Colon (tissue), 2 donors: ENCODE measurements at regions not wholly inside any gene's neighbourhood (a gene's known extent, or its start where the extent isn't known, plus 50 kb on each side); places are given as distances from the start of the nearest gene placed in this dataset.
"Not testable (repeated sequence)": the region's sequence is repeated elsewhere in the genome, so short reads cannot be mapped to it uniquely, and the experiment has no call there.

Experiments
- FAIRE-seq: peaks from 2 replicates; lab custom pipeline; 2012; peaks lifted over from hg19 to GRCh38; lab: Jason Lieb, UNC
- donor health status: control.
- donor health status: control.

DNA sequence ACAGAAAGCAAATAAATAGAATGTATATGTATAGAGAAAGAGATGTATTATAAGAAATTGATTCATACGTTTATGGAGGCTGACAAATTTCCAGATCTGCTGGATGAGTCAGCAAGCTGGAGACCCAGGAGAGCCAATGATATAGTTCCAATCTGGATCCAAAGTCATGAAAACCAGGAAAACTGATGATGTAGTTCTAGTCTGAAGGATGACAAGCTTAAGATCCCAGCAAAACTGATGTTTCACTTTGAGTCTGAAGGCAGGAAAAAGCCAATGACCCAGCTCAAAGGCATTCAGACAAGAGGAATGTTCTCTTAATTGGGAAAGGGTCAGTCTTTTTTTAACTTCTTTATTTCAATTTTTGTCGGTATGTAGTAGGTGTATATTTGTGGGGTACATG, 102.6 kb downstream of the LHFPL1 start:
- FAIRE-seq = no peak

DNA sequence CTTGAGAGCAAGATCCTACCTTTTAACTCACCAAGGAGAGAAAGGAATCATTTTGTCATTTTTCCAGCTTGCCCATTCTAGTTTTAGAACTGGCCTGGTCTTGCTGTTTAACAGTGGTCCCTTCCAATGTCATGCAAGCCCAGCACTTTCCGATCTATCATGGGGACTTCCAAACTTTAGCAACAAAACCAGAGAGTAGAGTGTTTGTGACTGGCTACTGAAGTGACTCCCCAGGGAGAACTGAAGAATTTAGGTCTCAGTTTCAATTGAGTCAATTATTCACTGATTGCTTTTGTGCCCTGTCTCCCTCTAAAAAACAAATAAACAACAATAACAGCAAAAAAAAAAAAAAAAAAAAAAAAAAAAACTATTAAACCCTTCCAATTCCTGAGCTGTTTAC, 108.3 kb downstream of the LHFPL1 start:
- FAIRE-seq = no peak

DNA sequence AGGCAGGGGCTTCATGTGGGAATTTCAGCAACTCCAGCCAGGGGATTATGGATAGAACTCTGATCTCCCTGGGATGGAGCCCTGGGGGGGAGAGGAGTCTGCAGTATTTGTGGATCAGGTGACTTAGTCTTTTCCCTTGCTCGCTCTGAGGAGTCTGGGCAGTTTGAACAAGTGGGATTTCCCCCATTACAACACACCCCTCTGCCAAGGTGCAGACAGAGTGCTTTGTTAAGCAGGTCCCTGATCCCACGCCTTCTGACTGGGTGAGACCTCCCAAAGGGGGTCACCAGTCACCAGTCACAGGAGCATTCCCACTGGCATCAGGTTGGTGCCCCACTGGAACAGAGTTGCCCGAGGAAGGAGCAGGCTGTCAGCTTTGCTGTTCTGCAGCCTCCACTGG, 123.9 kb downstream of the LHFPL1 start:
- FAIRE-seq = no peak

DNA sequence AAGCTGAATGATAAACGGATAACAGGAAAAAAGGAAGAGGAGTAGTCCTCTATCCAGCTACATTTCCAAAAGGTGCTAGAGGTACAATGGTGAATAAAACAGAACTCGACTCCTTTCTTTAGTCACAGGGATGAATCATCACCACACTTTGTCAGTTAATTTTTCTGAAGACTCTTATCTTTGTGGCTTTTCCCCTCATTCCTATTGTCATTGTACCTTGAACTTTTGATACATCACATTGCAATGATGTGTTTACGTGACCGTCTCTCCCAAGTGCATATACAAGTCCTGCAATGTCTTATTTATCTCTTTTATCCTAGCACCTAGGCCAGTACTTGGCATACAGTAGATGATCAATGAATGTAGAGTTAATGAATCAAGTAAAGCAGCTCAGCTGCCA, 134.7 kb downstream of the LHFPL1 start:
- no peak for FAIRE-seq

GRCh38 chrX:112536544-112536943, 143.2 kb downstream of the LHFPL1 start:
- FAIRE-seq = no peak

- FAIRE-seq = no peak
These were observed 151.8 kb downstream of the LHFPL1 start for GRCh38 chrX:112527903-112528302.

- FAIRE-seq = no peak
These were observed 158.1 kb downstream of the LHFPL1 start for GRCh38 chrX:112521676-112522075.

DNA sequence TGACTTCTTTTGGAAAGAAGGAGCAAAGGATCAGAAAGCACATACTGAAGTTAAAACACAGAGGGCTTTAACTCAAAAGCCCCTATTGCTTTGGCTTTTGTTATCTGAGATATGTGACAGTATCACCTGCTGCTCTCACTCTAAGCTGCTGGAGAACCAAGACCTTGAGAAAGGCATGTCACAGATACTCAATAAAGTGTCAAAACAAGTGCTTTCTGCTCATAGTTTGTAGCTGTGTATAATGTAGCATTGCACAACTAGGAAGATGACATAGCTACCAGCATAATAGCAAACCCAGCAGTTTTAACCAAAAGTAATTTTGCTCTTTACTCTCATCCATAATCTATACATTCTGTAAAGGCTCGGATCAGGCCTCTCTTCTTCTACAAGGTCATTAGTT, 159.6 kb downstream of the LHFPL1 start:
- FAIRE-seq = no peak

DNA sequence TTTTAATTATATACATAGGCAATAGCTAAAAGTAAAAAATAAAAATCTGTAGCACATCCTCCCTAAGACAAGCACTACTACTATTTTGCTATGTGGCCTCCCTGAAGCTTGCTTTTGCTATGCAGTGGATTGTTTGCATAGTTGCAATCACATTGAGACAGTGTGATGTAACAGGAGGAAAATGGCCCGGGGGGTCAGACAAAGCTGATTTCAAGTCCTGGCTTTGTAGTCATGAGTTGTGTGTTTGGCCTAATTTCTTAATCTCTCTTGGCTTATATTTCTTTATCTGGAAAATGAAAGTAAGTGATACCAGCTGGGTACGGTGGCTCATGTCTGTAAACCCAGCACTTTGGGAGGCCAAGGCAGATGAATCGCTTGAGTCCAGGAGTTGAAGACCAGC, 166.6 kb downstream of the LHFPL1 start:
- no peak for FAIRE-seq

GRCh38 chrX:112512509-112512908, 167.2 kb downstream of the LHFPL1 start:
- no peak for FAIRE-seq

DNA sequence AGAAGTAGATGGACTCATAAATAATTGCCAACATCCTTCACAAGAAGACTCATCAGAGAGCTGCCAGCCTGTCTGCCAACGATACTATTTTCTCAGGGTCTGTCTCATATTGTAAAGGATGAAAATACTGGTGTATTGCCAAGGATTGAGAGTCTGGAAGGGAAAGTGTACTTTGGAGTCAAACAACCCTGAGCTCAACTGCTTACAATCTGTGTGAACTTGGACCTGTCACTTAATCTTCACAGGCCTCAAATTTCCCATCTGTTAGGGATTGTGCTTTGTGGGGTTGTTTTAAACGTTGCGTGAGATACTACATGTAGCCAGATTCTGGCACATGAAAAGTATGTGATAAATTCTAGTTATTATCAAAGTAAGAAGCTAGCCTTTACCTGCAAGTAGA, 169.1 kb downstream of the LHFPL1 start:
- no peak for FAIRE-seq

DNA sequence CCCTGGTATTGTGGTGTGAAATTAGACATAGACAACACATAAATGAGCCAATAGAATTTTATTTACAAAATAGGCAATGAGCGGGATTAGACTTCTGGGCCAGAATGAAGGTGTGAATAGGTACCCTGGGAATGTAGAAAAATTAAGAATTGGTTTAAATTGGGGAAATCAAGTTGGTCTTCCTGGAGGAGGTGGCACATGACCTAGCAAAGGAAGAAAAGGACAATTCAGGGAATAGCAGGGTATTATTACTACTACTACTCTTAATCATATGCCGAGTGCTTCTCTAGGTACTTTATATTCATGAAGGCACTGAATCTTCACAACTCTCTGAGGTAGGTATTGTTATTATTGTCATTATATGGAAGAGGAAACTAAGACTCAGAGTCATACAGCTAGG, 202.1 kb downstream of the LHFPL1 start:
- FAIRE-seq = no peak

GRCh38 chrX:112473654-112474053, 206.1 kb downstream of the LHFPL1 start:
- FAIRE-seq = no peak

- FAIRE-seq = no peak
These were observed 209.2 kb downstream of the LHFPL1 start for GRCh38 chrX:112470551-112470950.

GRCh38 chrX:112461949-112462450, 217.7 kb downstream of the LHFPL1 start:
- FAIRE-seq = not testable (repeated sequence)

GRCh38 chrX:112457788-112458187, 221.9 kb downstream of the LHFPL1 start:
- no peak for FAIRE-seq

DNA sequence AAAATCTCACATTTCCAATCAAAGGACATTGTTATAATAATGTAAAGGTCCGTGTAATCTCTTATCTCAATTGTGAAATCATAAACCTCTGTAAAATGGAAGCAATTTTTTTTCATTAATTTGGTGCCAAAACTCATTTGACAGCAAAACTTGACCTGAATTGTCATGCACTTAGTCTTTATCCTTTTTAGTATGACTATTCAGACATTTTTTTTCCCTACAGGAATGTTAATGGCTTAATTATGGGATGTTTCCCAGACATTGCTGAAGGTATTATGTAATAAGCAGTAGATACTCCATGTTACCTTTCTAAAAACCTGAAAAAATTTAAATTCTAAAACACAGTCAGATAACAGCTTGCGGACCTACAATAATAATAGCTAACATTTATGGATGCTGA, 228.9 kb downstream of the LHFPL1 start:
- no peak for FAIRE-seq

DNA sequence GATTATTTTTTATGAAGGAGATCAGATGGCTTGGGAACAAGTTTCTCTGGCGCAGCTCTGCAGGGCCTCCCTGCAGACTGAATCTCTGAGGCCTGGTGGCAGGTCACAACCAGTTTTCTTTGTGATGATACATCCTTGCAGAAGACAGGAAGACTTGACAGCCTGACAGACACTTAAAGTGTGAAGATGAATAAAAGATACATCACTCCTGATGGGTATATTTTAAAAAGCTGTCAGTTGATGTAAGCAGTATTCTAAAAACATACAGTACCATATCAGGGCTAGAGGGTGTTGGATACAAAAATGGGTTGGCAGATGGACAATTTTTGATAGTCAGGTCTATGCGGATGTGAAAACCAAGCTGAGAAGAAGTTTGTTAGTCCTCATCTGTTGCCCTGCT, 239.5 kb downstream of the LHFPL1 start:
- no peak for FAIRE-seq

DNA sequence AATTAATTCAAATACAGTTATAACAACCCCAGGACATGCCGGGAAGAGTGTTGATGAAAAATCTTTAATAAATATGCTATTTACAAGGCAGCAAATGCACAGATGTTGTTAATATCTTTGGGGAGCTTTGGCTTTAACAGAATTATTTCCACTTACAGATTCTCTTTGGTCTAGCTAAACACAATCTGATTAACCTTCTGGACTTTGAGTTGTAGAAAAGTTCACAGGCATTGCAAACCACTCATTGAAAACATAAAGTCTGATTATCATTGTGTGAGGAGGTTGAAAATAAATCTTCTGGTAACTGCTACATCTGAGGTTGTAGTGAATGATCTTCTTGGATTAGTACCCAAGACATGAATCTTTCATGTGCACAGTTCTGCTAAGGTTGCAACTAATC, 255.6 kb downstream of the LHFPL1 start:
- FAIRE-seq = no peak

DNA sequence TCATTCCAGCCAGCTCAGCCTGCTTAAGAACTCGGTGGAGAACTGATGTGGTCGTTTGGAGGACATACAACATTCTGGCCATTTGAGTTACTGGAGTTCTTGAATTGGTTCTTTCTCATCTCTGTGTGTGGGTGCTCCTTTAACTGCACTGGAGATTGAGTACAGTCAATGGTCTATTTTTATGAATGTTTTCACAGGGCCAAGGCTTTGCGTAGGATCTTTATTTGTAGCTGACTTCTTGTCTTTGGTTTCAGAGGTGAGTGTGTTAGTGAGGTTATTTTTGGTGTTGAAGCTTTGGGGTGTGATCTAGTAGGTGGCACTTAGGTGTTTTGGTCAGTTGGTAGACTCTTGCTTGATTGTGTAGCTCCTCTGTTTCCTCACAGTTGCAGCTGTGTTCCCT, 288.4 kb downstream of the LHFPL1 start:
- FAIRE-seq = no peak

- peak; percentile 78 for FAIRE-seq
These were observed 298.0 kb downstream of the LHFPL1 start for GRCh38 chrX:112381649-112382298.

DNA sequence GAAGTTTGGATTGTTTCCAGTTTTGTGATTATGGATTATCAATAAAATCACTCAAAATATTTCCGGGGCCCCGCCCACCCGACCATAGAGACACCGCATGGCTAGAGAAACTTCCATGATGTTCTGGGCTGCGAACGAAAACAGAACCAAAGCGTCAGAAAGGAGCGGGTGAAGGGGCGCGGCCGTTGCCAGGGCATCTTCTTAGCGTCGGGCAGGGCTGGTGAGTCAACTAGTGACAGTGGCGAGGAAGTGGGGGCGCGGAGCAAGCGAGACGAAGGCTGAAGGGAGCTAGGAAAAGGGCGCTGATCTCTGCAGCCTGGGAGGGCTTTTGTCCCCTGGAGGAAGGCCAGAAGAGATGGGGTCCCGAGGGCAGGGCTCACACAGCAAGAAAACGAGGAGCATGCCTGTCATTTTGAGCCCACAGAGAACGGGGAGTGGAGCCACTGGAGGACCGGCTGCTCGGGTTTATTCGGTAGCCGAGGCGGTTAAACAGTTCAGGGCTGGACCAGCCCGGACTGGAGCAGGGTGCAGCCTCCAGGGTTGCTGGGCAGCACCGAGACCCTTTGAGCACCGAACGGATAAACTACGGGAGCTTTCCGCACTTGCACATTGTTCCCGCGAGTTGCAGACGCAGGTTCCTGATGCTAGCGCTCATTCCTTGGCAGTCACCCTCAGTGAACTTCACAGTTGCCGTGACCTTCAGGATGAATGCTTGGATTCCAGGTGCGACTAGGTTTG, 298.1 kb upstream of the TRPC5 start:
- FAIRE-seq = no peak

GRCh38 chrX:112377481-112377880, 294.9 kb upstream of the TRPC5 start:
- no peak for FAIRE-seq

DNA sequence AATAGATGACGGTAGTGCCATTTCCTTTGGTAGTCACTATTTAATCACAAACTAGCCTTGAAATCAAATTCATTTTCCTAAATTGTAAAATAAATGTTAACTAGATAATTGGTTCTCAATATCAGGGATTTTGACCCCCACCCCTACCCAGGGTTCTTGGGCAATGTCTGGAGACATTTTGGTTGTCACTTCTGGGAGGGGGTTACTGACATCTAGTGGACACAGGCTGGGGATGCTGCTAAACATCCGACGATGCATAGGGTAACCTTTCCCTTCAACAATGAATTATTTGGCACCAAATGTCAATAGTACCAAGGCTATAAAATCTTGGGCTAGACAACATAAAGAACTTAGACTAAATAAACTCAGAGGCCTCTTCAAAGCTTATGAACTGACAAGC, 285.8 kb upstream of the TRPC5 start:
- FAIRE-seq = no peak
